ENCODE measurements at regions not wholly inside any gene's neighbourhood (a gene's known extent, or its start where the extent isn't known, plus 50 kb on each side); places are given as distances from the start of the nearest gene placed in this dataset.

DNA sequence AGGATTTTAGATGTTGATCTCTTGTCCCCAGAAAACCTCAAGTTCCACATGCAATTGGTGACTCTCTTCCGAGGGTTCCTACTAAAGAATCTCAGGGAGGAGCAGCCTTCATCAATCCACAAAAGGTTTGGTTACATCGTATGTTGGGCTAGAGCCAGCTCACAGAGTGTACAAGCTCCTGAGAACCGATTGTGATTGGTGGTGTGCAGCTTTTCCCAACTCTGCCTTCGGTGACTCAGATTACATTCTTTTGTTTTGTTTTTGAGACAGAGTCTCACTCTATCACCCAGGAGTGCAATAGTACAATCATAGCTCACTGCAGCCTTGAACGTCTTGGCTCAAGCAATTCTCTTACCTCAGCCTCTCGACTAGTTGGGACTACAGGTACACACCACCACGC lies 172.4 kb downstream of the PMP22 start:
- H3K9me3 ChIP-seq (ENCODE audit: control insufficient read depth in 5 of 5, low read length in 5 of 5) = no peaks in the 10 kb centered on the region
- H3K4me1 ChIP-seq (ENCODE audit: control insufficient read depth in 5 of 5, insufficient read depth in 5 of 5, low read length in 5 of 5) = no peaks in the 10 kb centered on the region
- no peaks in the 10 kb centered on the region for H3K27me3 ChIP-seq (ENCODE audit: control insufficient read depth in 5 of 5, insufficient read depth in 4 of 5, low read length in 5 of 5)
- H3K36me3 ChIP-seq (ENCODE audit: control insufficient read depth in 5 of 5, insufficient read depth in 5 of 5, low read length in 5 of 5) = no peaks in the 10 kb centered on the region
- no peak overlapping the region for H3K4me3 ChIP-seq (ENCODE audit: low read depth in 1 of 5, low read length in 5 of 5)
- no peak overlapping the region for H3K9ac ChIP-seq (ENCODE audit: low read length in 5 of 5)
- H3K27ac ChIP-seq (ENCODE audit: low read depth, low read length) = no peak overlapping the region

DNA sequence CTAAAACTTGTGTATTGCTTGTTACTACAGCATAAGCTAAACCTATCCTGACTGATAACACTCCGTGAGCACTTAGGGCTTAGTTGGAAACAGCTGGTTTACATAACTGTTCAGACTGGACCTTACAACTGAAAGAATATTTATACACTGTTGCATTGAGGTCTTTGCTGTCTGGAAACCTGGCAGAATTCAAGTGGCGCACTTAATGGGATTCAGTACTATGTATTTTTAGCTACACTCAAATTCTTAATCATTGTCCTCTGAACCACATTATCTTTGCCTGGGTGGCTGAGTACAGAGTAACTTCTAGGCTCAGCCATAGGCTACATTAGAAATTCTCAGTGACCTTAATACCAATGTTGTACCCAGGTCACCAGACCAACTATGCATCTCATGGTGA lies 172.9 kb downstream of the PMP22 start:
- Histone ChIP-seq H3K9ac (ENCODE audit: low read length in 5 of 5) (no peak overlapping the region), H3K4me3 (ENCODE audit: low read depth in 1 of 5, low read length in 5 of 5) (no peak overlapping the region), H3K36me3 (ENCODE audit: control insufficient read depth in 5 of 5, insufficient read depth in 5 of 5, low read length in 5 of 5) (no peaks in the 10 kb centered on the region), H3K27ac (ENCODE audit: low read depth, low read length) (no peak overlapping the region), H3K27me3 (ENCODE audit: control insufficient read depth in 5 of 5, insufficient read depth in 4 of 5, low read length in 5 of 5) (no peaks in the 10 kb centered on the region), H3K4me1 (ENCODE audit: control insufficient read depth in 5 of 5, insufficient read depth in 5 of 5, low read length in 5 of 5) (no peaks in the 10 kb centered on the region), H3K9me3 (ENCODE audit: control insufficient read depth in 5 of 5, low read length in 5 of 5) (no peaks in the 10 kb centered on the region)

DNA sequence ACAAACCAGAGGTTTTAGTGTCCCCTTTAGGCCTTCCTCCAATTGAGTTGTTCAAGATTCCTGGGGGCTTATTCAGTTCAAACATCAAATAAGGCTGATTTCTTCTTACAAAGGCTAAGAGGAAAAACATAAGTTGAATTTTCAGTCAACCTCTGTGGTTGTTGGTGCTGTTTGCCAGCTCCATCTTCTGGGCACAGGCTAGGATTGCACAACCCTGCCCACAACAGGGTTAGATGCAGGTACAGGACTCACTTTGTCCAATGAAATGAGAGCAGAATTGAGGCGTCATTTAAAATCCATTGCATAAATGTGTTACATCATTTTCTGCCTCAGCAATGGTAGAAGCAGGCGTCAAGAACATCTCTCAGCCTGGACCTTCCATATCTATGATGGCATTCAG lies 173.3 kb downstream of the PMP22 start:
- H3K27me3 ChIP-seq (ENCODE audit: control insufficient read depth in 5 of 5, insufficient read depth in 4 of 5, low read length in 5 of 5) = no peaks in the 10 kb centered on the region
- no peak overlapping the region for H3K9ac ChIP-seq (ENCODE audit: low read length in 5 of 5)
- no peaks in the 10 kb centered on the region for H3K36me3 ChIP-seq (ENCODE audit: control insufficient read depth in 5 of 5, insufficient read depth in 5 of 5, low read length in 5 of 5)
- no peaks in the 10 kb centered on the region for H3K4me1 ChIP-seq (ENCODE audit: control insufficient read depth in 5 of 5, insufficient read depth in 5 of 5, low read length in 5 of 5)
- no peaks in the 10 kb centered on the region for H3K9me3 ChIP-seq (ENCODE audit: control insufficient read depth in 5 of 5, low read length in 5 of 5)
- no peak overlapping the region for H3K27ac ChIP-seq (ENCODE audit: low read depth, low read length)
- H3K4me3 ChIP-seq (ENCODE audit: low read depth in 1 of 5, low read length in 5 of 5) = no peak overlapping the region

DNA sequence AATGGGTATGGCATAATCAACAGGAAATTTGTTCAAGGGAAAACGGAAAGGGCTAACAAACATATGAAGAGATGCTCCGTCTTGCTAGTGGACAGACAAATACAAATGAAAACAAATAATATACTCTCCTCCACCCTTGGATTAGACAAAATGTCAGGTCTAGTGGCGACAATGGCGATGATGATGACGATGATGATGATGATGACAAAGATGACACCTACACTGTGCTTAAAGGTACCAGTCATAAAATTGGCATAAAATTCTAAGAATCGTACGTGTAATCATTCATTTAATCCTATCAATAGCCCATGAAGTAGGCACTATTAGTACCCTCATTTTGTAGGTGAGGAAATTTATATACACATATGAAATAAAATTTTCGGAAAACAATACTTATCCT lies 174.6 kb downstream of the PMP22 start:
- Histone ChIP-seq H3K27ac (ENCODE audit: low read depth, low read length) (no peak overlapping the region), H3K4me3 (ENCODE audit: low read depth in 1 of 5, low read length in 5 of 5) (no peak overlapping the region), H3K27me3 (ENCODE audit: control insufficient read depth in 5 of 5, insufficient read depth in 4 of 5, low read length in 5 of 5) (no peaks in the 10 kb centered on the region), H3K4me1 (ENCODE audit: control insufficient read depth in 5 of 5, insufficient read depth in 5 of 5, low read length in 5 of 5) (no peaks in the 10 kb centered on the region), H3K9ac (ENCODE audit: low read length in 5 of 5) (no peak overlapping the region), H3K36me3 (ENCODE audit: control insufficient read depth in 5 of 5, insufficient read depth in 5 of 5, low read length in 5 of 5) (no peaks in the 10 kb centered on the region), H3K9me3 (ENCODE audit: control insufficient read depth in 5 of 5, low read length in 5 of 5) (no peaks in the 10 kb centered on the region)

DNA sequence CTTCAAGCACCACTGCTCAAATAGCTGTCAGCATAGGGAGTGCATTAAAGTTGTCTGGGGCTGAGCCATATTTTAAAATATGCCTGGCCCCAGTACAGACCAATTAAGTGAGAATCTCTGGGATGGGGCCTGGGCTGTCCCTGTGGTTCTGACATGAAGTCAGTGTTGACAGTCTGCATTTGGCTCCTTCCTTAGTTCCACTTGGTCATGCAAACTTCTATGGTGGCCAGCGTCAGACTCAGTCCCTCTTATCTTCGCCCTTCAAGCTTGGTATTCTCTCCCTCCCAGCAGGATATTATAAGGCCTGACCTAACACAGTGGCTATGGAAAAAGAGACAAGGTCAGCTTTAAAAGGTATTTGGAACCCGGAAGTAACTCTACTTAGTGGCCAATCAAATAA lies 177.2 kb downstream of the PMP22 start:
- no peaks in the 10 kb centered on the region for H3K27me3 ChIP-seq (ENCODE audit: control insufficient read depth in 5 of 5, insufficient read depth in 4 of 5, low read length in 5 of 5)
- H3K27ac ChIP-seq (ENCODE audit: low read depth, low read length) = no peak overlapping the region
- H3K4me3 ChIP-seq (ENCODE audit: low read depth in 1 of 5, low read length in 5 of 5) = no peak overlapping the region
- no peak overlapping the region for H3K9ac ChIP-seq (ENCODE audit: low read length in 5 of 5)
- no peaks in the 10 kb centered on the region for H3K36me3 ChIP-seq (ENCODE audit: control insufficient read depth in 5 of 5, insufficient read depth in 5 of 5, low read length in 5 of 5)
- H3K4me1 ChIP-seq (ENCODE audit: control insufficient read depth in 5 of 5, insufficient read depth in 5 of 5, low read length in 5 of 5) = no peaks in the 10 kb centered on the region
- H3K9me3 ChIP-seq (ENCODE audit: control insufficient read depth in 5 of 5, low read length in 5 of 5) = peaks cover 0 to 4% (median 0%) of the 10 kb centered on the region in 5 donors

DNA sequence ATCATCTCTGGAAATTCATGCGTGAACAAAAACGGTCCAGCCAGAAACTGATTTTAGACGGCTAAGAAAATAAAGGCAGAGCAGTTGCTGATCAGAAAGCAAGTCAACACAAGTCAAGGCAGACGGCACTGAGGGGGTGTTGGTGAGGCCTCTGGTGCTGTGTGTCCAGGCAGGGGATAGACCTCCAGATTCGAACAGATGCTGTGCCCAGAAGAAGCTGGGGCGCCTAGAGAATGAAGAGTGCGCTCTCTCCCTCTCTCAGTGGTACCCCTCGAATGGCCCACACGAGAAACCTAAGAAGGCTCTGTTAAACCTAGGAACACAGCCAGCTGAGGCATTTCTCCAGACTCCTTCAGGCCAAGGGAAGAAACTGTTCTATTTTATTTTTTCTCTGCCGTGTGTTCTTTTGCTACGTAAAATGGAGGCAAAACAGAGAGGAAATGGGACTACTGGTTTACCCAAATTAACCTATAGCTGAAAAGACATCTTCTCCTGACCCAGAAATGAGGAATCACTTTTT lies 178.3 kb downstream of the PMP22 start:
- H3K4me3 ChIP-seq (ENCODE audit: low read depth in 1 of 5, low read length in 5 of 5) = no peak overlapping the region
- no peaks in the 10 kb centered on the region for H3K4me1 ChIP-seq (ENCODE audit: control insufficient read depth in 5 of 5, insufficient read depth in 5 of 5, low read length in 5 of 5)
- peaks cover 0 to 4% (median 0%) of the 10 kb centered on the region in 5 donors for H3K9me3 ChIP-seq (ENCODE audit: control insufficient read depth in 5 of 5, low read length in 5 of 5)
- H3K36me3 ChIP-seq (ENCODE audit: control insufficient read depth in 5 of 5, insufficient read depth in 5 of 5, low read length in 5 of 5) = no peaks in the 10 kb centered on the region
- H3K27ac ChIP-seq (ENCODE audit: low read depth, low read length) = no peak overlapping the region
- H3K27me3 ChIP-seq (ENCODE audit: control insufficient read depth in 5 of 5, insufficient read depth in 4 of 5, low read length in 5 of 5) = no peaks in the 10 kb centered on the region
- no peak overlapping the region for H3K9ac ChIP-seq (ENCODE audit: low read length in 5 of 5)

DNA sequence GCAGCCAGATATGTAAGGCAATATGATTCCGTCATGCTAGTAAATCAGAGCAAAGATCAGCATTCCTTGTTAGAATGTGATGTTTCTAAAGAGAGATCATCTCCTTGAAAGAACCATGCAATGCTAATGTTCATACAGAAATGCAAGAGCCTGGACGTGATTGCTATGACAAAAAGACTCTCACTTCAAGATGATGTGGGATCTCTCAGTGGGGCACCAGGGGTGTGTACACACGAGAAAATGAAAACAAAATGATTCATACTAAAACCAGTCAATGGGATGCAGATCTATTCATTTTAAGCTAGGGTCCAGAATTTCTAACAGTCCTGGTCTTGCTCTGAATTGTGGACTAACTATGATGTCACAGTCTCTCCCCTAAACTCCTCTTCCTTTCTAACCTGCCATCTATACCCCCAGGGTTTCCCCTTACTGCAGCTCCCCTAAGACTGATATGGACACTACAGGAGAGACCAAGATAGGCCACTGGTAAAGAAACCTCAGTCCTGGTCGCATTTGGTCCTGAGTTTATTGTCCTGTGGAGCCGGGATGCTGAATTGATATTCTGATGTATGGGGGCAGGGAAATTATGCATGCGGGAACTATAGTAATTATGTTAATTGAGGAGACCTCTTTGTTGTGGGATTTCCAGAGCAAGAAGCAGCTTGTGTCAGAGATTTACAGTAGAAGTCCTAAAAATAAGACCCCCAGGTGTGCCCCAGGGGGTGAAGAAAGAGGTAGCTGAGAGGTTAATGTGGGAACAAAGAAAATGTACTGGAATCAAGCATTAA lies 179.0 kb downstream of the PMP22 start:
- Histone ChIP-seq H3K4me1 (ENCODE audit: control insufficient read depth in 5 of 5, insufficient read depth in 5 of 5, low read length in 5 of 5) (no peaks in the 10 kb centered on the region), H3K27me3 (ENCODE audit: control insufficient read depth in 5 of 5, insufficient read depth in 4 of 5, low read length in 5 of 5) (no peaks in the 10 kb centered on the region), H3K27ac (ENCODE audit: low read depth, low read length) (no peak overlapping the region), H3K4me3 (ENCODE audit: low read depth in 1 of 5, low read length in 5 of 5) (no peak overlapping the region), H3K9me3 (ENCODE audit: control insufficient read depth in 5 of 5, low read length in 5 of 5) (peaks cover 0 to 4% (median 0%) of the 10 kb centered on the region in 5 donors), H3K36me3 (ENCODE audit: control insufficient read depth in 5 of 5, insufficient read depth in 5 of 5, low read length in 5 of 5) (no peaks in the 10 kb centered on the region), H3K9ac (ENCODE audit: low read length in 5 of 5) (no peak overlapping the region)

DNA sequence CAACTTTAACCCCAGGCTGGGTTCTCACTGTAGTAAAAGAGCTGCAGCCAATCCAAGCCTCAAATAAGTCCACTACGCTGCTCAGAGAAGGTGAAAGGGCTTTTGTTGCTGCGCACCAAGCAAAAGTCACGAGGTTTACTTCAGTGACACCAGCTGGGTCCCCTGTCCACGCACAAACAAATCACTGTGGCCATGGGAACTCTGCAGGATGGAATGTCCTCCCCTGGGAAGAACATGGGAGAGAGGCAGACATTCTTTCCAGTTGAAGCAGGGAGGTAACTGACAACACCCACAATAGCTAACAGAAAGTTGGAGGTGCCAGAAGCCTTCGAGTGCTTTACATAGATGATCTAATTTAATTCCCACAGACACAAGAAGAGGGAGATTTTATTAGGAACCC lies 181.9 kb downstream of the PMP22 start:
- Histone ChIP-seq H3K4me1 (ENCODE audit: control insufficient read depth in 5 of 5, insufficient read depth in 5 of 5, low read length in 5 of 5) (no peaks in the 10 kb centered on the region), H3K9me3 (ENCODE audit: control insufficient read depth in 5 of 5, low read length in 5 of 5) (peaks cover 0 to 6% (median 0%) of the 10 kb centered on the region in 5 donors), H3K4me3 (ENCODE audit: low read depth in 1 of 5, low read length in 5 of 5) (no peak overlapping the region), H3K36me3 (ENCODE audit: control insufficient read depth in 5 of 5, insufficient read depth in 5 of 5, low read length in 5 of 5) (no peaks in the 10 kb centered on the region), H3K27me3 (ENCODE audit: control insufficient read depth in 5 of 5, insufficient read depth in 4 of 5, low read length in 5 of 5) (peaks cover 0 to 3% (median 0%) of the 10 kb centered on the region in 5 donors), H3K27ac (ENCODE audit: low read depth, low read length) (no peak overlapping the region), H3K9ac (ENCODE audit: low read length in 5 of 5) (no peak overlapping the region)

DNA sequence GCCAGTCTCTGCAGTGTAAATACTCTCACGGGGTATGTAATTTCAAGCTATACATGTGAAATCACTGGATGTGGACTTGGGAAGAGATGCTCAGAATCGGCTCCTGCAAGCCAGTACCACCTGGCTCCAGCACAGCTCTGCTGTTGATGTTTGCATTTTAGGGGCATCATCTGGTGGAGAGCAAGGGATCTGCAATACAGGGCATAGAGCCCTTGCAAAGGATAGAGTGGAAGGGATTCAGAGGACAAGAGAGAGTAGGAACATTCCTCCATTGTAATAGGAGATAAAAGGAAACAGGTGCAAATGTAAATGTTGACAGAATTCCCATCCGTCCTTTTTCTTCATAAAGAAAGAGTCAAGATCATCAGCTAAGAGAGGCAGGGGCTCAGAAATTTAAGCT lies 184.1 kb downstream of the PMP22 start:
- Histone ChIP-seq H3K4me1 (ENCODE audit: control insufficient read depth in 5 of 5, insufficient read depth in 5 of 5, low read length in 5 of 5) (no peaks in the 10 kb centered on the region), H3K9me3 (ENCODE audit: control insufficient read depth in 5 of 5, low read length in 5 of 5) (peaks cover 0 to 6% (median 0%) of the 10 kb centered on the region in 5 donors), H3K9ac (ENCODE audit: low read length in 5 of 5) (no peak overlapping the region), H3K27ac (ENCODE audit: low read depth, low read length) (no peak overlapping the region), H3K36me3 (ENCODE audit: control insufficient read depth in 5 of 5, insufficient read depth in 5 of 5, low read length in 5 of 5) (no peaks in the 10 kb centered on the region), H3K4me3 (ENCODE audit: low read depth in 1 of 5, low read length in 5 of 5) (no peak overlapping the region), H3K27me3 (ENCODE audit: control insufficient read depth in 5 of 5, insufficient read depth in 4 of 5, low read length in 5 of 5) (peaks cover 0 to 4% (median 0%) of the 10 kb centered on the region in 5 donors)

DNA sequence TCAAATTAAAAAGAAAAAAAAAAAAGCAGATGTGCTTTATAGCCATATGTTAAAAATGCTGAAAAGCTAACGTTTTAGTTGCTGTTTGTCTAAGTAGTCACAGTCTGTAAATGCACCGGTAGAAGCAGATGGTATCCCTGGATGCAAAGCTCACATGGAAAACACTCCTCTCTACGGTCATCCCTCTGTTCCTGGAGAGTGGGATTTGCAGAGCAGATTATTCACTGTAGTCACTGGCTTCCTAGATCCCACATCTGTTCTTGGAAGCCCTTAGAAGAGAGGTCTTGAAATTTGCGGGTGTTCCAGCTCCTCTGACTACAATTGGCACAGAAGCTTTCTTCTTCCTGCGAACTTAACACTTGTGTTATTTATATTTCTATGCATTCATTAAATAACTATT lies 186.6 kb downstream of the PMP22 start:
- Histone ChIP-seq H3K9ac (ENCODE audit: low read length in 5 of 5) (no peak overlapping the region), H3K27me3 (ENCODE audit: control insufficient read depth in 5 of 5, insufficient read depth in 4 of 5, low read length in 5 of 5) (peaks cover 0 to 4% (median 0%) of the 10 kb centered on the region in 5 donors), H3K4me1 (ENCODE audit: control insufficient read depth in 5 of 5, insufficient read depth in 5 of 5, low read length in 5 of 5) (no peaks in the 10 kb centered on the region), H3K4me3 (ENCODE audit: low read depth in 1 of 5, low read length in 5 of 5) (no peak overlapping the region), H3K9me3 (ENCODE audit: control insufficient read depth in 5 of 5, low read length in 5 of 5) (peaks cover 0 to 2% (median 0%) of the 10 kb centered on the region in 5 donors), H3K36me3 (ENCODE audit: control insufficient read depth in 5 of 5, insufficient read depth in 5 of 5, low read length in 5 of 5) (no peaks in the 10 kb centered on the region), H3K27ac (ENCODE audit: low read depth, low read length) (no peak overlapping the region)

Measured in subcutaneous abdominal adipose tissue (tissue), 5 donors.